Hematopoietic multipotent progenitor cell (in vitro differentiated cells): ENCODE measurements at regions not wholly inside any gene's neighbourhood (a gene's known extent, or its start where the extent isn't known, plus 50 kb on each side); places are given as distances from the start of the nearest gene placed in this dataset.

Experiments used
- DNase-seq, 3 donors: peaks; one replicate each; pipeline ENCODE4 v3.0.0-alpha.2; 2011 to 2015; ENCODE audit warnings: low read depth in 2 of 3, low spot score in 2 of 3

DNA sequence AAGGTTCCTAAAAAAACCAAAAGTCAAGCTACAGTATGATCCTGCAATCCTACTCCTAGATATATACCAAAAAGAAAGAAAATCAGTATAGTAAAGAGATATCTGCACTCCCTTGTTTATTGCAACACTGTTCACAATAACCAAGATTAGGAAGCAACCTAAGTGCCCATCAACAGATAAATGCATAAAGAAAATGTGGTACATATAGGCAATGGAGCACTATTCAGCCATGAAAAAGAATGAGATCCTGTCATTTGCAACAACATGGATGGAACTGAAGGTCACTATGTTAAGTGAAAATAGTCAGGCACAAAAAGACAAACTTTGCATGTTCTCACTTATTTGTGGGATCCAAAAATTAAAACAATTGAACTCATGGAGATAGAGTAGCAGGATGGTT lies 1159.5 kb upstream of the AUTS2 start:
- no peak for DNase-seq

DNA sequence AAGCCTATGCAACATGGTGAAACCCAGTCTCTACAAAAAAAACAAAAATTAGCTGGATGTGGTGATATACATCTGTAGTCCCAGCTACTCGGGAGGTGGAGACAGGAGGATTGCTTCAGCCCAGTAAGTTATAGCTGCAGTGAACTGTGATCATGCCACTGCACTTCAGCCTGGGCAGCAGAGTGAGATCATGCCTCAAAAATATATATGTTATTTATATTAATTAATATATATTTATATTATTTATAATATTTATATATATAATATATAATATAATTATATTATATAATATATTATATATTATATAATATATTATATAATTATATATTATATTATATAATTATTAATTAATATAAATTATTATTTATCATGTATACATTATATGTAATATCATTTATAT lies 1158.4 kb upstream of the AUTS2 start:
- no peak for DNase-seq

DNA sequence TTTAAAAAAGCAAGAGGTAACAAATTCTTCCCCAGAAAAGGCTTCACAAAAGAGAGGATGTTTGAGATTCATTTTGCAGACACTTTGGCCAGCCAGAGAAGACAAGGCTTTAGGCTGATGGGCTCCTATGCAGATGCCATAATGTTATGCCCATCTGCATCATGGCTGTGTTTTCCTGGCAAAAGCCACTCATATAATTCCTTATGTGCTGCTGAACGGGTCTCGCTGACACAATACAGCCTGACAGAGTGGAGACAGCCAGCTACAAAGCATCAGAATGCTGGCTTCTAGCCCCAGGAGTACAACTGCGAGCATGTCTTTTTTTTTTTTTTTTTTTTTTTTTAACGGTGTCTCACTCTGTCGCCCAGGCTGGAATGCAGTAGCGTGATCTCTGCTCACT lies 1157.4 kb upstream of the AUTS2 start:
- DNase-seq = no peak

DNA sequence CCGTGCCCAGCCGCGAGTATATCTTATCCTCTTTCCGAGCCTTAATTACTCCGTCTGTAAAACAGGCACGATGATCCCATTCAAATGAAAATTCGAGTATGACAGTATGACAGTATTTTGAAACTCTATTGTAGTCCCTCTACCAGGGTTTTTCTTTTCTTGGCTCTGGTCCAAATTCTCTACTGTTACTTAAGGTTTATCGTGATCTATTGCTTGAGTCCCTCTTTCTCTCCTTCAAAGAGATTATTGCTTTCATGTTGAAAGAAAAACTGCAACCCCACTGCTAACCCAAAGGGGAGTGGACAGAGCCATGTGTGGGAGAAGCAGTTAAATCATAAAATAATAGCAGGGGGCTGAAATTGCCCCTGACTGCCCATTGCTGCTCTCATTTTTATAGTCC lies 1156.6 kb upstream of the AUTS2 start:
- no peak for DNase-seq

DNA sequence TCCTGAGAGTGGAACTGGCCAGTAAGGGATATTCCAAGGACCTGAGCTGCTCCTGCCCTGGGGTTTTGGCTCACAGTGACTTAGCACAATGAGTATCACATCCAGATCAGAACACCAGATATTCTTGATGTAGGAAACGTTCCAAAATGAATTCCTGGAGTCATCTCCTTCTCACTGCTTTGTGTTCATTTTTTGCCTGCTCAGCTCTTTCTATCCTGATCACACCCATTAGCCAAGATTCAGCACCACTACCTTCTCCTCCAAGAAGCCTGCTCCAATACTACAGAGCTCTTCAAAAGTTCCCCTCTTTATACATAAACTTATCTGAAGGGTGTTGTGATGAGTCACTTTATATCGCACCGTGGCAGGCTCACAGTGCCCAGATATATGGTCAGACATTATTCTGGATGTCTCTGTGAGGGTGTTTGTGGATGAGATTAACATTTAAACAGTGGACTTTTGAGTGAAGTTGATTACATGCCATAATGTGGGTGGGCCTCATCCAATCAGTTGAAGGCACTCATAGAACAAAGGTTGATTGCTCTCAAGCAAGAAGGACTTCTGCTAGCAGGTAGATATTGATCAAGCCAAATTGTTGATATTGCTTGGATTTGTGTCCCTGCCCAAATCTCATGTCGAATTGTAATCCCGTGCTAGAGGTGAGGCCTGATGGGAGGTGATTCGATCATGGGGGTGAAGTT lies 1155.2 kb upstream of the AUTS2 start:
- no peak for DNase-seq

DNA sequence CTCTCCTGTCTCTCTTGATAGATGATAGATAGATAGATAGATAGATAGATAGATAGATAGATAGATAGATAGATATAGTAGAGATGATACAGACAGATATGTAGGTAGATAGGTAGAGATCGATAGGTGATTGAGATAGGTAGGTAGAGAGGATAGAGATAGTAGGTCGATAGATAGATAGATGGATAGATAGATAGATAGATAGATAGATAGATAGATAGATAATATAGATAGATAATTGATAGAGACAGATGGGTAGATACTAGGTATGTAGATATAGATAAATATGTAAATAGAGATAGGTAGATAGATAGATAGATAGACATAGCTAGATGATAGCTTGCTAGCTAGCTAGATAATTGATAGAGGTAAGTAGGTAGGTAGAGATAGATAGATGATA lies 1154.2 kb upstream of the AUTS2 start:
- no peak for DNase-seq

DNA sequence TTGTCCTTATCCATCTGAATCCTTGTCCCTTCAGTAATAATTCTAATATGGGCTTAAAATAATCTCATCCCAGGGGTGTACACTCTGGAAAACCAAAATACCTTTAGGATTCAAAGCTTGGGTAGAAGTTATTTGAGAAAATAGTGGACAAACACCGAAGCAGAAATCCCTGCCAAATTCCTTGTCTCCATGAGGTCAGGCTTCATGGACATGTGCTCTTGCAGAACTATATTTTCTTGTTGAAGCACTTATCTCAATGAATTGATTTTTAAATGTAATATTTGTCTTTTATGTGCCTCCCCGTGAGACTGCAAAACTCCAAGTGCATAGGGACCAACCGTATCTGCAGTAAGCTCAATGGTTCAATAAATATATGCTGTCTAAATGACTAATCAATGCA lies 1153.3 kb upstream of the AUTS2 start:
- no peak for DNase-seq

DNA sequence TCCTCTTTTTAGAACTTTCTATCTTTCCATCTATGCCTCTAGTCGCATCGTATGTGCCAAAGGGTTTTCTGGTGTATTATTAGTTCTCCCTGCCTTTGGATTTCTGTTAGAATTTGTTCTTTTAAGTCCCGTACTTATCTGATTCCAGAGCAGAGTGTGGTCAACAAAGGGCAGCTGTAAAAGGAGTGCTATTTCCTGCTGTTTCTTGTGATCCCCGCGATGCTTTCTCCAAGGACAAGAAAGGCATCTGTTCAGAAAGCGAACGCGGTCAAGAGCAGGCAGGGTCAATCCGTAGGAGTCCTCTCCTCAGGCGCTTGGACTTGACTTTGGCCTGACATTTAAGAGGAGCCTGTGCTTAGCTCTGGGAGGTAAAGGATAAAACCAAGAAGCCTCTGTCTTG lies 1152.1 kb upstream of the AUTS2 start:
- DNase-seq = no peak

DNA sequence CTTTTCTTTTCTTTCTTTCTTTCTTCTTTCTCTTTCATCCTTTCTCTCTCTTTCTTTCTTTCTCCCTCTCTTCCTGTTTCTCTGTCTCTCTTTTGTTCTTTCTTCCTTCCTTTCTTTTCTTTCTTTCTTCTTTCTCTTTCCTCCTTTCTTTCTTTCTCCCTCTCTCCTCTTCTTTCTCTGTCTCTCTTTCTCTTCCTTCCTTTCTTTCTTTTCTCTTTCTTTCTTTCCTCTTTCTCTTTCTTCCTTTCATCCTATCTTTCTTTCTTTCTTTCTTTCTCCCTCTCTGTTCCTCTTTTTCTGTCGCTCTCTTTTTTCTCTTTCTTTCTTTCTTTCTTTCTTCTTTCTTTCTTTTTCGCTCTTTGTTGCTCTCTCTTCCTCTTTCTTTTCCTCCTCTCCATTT lies 1149.2 kb upstream of the AUTS2 start:
- no peak for DNase-seq

DNA sequence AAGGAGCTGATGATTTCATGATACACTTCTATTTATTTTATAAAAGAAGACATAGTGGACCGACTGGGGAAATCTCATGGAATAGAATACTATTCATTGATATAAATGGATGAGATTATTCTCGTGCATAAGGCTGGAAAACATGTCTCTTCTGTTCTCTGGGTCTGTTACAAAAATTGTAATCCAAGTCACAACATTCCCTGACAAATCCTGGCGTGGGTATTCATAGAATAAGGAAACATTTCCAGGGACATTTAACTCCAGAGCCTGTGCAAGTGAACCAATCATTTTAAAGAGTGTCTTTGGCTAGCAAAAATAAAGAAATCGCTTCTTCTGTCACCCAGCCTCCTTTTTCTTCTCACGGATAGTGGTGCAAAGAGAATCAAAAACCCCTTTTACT lies 1148.5 kb upstream of the AUTS2 start:
- DNase-seq = no peak

DNA sequence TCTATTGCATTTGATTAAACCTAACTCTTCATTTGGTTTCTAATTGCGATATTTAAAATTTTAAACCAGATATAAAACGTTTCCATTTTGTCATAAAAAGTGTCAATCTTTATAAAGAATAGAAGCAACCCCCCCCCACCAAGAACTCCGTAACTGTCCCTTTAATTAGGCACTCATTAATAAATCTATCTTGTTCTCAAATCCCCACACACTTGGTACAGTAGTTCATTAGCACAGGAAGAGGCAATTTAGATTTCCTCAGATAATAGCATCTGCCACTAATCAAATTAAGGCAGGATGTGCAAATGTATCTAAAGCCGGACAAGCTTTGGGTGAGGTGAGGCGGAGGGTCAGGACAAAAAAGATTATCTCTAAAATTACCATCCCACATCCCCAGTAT lies 1143.3 kb upstream of the AUTS2 start:
- no peak for DNase-seq

DNA sequence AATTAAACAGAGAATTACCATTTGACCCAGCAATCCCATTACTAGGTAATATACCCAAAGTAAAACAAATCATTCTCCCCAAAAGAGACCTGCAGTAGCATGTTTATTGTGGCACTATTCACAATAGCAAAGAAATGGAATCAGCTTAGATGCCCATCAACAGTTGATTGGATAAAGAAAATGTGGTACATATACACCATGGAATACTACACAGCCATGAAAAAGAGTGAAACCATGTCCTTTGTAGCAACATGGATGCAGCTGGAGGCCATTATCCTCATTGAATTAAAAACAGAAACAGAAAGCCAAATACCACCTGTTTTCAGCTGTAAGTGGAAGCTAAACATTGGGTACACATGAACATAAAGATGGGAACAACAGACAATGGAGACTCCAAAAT lies 1141.8 kb upstream of the AUTS2 start:
- no peak for DNase-seq

DNA sequence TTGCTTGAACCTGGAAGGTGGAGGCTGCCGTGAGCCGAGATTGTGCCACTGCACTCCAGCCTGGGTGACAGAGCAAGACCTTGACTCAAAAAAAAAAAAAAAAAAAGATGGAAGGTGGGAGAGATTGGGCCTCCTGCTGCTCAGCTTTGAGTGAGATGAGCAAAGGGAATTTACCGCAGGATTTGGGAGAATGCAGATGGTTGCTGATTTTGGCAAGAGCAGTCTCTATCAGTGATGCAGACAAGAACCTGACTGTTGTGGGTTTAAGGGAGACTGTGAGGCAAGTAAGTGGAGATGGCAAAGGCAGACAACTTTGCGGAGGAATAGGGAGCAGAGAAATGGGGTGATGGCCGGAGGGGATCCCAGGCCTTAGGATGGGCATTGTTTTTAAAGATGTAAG lies 1140.8 kb upstream of the AUTS2 start:
- no peak for DNase-seq

DNA sequence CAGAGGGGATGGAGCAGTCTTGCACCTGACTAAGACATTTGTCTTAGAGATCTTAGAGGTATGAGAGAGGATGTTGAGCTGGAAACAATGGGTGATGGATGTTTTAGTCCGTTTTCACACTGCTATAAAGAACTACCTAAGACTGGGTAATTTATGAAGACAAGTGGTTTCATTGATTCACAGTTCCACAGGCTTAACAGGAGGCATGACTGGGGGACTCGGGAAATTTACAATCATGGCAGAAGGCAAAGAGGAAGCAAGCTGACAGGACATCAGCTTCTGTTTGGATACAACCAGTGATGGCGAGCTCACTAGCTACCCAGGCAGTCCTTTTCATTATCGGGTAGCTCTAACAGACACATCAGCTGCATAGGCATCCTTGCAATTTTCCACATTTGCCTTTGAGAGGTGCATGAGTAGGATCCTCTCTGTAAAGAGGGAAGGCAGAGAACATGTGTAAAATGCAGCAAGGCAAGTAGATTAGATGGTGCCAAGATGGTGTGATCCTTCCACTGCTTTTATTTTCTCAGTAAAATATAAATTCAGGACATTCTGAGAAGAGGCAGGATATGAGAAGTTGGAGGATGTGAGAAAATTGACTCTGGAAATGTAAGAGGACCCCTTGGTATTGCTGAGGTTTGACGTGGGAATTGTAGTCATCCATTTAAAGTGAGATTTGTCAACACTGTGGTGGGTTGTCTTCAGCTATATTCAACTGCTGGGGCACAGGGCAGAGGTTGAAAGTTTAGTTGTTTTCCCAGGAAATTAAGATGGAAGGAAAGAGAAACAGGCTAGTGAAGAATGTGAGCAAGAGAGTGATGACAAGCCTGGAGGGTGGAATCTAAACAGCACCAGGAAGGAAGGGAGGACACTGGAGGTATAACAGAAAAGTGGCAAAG lies 1140.0 kb upstream of the AUTS2 start:
- no peak for DNase-seq

DNA sequence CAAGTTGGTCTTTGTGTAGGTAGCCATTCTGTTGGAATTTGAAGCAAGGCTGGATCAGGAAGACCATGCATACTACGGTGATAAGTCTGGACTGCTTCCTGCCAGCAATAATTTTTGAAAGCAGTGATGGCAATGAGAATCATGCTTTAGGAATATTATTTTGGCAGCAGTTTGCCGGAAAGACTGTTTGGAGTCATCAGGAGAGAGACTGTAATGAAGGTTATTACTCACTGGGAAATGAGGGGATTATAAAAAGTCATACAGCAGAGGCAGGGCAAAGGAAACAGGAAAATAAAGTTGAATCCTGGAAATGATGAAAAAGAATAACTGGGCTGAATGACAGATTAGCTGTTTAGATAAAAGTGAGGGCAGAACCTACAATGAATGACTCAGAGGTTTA lies 1136.8 kb upstream of the AUTS2 start:
- DNase-seq = no peak

DNA sequence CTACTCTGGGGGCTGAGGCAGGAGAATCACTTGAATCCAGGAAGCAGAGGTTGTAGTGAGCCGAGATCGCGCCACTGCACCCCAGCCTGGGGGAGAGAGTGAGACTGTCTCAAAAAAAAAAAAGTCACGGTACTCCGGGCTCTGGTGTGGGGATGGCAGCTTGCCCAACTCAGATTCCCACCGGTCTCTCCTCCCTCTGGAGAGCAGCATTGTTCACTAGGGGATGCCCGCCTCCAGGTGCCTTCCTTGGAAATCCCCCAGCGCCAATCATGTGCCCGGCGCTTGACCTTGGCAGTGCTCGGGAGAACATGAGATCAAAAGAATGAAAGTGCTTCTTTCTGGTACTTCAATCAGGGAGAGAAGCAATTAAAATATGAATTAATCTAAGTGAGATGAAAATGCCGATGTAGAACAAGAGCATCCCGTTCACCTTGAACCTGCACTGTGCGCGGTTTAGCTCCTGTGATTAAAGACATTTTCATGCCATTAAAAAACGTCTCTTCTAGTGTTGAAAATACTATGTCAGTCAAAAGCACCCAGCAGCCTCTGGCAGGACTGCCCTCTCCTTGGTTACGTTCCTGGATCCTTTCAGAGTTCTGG lies 1127.3 kb upstream of the AUTS2 start:
- DNase-seq = no peak

DNA sequence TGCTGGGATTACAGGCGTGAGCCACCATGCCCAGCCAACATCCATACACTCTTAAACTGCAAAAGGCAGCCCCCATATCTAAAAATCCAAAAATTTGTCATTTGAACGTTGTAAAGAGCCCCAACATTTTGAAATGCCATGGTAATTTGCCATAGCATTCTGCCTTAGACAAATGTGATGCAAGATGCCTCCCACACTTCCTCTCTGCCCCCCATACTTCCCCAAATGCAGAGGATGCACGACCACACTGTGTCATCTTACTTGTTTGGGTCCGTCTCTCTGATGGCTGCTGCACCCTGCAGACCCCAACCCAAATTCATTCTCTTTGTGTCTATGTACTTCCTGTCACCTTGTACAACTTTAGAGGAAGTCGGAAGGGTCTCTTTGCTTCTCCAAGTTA lies 1125.6 kb upstream of the AUTS2 start:
- DNase-seq = no peak

DNA sequence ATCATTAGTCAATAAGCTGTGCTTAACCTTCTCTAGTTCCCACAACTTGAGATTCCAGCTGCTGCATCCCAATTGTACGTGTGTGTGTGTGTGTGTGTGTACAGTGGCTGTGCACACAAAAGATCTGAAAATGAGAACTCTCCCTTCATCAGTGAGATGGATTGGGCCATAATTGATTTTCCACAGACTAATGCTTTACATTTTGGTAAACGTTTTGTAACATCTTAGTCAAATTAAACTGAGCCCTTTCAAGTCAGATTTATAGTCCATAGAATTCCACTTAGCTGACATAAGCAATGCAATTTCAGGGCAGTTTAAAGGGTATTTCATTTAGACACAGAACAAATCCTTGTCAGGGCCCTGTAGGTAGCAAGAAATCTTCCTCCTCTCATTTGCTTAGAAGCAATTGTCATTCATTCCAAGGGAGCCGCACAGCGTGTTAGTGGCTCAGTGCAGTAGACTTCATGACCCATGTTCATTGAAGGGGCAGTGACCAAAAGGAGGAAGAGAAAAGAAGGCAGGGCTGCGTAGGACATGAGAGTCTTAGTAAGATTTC lies 1123.5 kb upstream of the AUTS2 start:
- DNase-seq = no peak

DNA sequence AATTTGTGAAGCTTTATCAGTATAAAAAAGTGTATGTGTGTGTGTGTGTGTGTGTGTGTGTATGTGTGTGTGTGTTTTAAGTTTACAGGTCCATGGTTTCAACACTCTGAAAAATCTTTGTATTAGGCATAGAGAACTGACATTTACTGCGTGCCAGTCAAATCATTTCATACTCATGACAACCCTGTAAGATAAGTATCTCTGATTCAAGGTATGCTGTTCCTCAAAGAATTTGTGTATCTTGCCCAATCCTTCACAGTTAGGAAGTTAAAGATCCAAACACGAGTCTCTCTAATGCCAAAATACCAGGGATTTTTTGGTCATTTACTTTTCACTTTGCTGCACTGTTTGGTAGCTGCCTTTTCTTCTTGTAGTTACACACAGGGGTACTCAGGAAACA lies 1121.3 kb upstream of the AUTS2 start:
- no peak for DNase-seq

DNA sequence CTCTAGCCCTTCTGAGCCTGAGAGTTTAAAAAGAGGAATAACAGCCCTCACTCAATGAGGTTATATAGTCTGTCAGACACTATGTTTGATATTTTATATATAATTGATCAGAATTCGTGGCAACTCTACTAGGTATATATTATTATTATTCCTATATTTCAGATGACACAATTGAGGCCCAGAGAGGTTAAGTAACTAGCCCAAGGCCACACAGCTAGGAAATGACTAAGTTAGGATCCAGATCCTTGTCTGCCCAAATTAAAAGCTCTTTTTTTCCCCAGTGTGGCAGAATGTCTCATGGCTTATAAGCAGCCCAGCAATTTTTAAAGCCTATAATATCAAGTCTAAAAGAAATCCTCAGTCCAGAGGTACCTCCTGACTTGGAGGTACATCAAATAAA lies 1119.9 kb upstream of the AUTS2 start:
- no peak for DNase-seq

DNA sequence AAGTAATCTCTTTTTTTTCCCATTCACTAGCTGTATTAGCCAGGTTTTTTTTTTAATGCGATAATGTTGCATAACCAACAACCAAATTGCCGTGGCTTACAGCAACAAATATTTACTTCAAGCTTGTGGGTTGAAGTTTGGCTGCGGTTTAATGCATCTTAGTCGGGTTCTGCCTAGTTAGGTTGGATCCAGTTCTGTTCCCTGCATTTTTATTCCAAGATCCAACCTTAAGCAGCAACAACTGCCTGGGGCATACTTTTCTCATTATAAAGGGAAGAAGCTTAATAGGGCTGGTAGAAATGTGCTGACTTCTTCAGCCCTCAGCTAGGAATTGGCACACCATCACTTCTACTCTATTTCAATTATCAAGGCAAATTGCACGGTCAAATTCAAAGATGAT lies 1115.5 kb upstream of the AUTS2 start:
- DNase-seq = no peak

DNA sequence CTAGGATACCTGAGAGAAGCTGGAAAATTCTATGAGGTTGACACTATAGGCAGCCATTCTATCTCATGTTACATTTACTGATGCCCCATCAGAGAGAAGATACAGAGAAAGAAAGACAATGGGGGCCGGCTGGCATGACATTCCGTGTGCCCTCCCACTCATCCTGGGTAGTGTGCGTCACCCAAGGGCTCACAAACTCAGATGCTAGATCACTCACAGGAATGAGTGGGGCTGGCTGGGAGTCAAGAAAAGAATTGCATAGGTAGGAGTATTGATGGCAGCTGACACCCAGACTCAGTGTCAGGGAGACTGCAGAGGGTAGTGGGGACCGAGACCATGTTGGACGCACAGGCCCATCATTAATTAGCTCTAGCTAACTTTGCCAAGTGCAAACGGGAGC lies 1113.5 kb upstream of the AUTS2 start:
- no peak for DNase-seq
